PFSK-1 (cell line): ENCODE measurements at regions not wholly inside any gene's neighbourhood (a gene's known extent, or its start where the extent isn't known, plus 50 kb on each side); places are given as distances from the start of the nearest gene placed in this dataset.

Experiments
- POLR2AphosphoS5 ChIP-seq: IDR thresholded peaks from 2 replicates; pipeline ENCODE4 v1.6.1; 2012; ENCODE audit warnings: low read depth, mild to moderate bottlenecking, control low read depth, low read length, moderate library complexity
- REST ChIP-seq, 2 experiments: IDR thresholded peaks; 2 replicates each; pipeline versions ENCODE4 v1.6.1 to v1.8.0; 2011 to 2012; ENCODE audit warnings: low read depth in 2 of 2, low read length in 2 of 2, control low read depth in 1 of 2, inconsistent platforms in 1 of 2, mild to moderate bottlenecking in 1 of 2, moderate library complexity in 1 of 2; ENCODE audit not compliant: insufficient read depth in 1 of 2
- SIN3A ChIP-seq: IDR thresholded peaks from 2 replicates; pipeline ENCODE4 v1.6.1; 2012; ENCODE audit warnings: mild to moderate bottlenecking, low read length, moderate library complexity, borderline replicate concordance; ENCODE audit not compliant: insufficient read depth
- TAF1 ChIP-seq: IDR thresholded peaks from 2 replicates; pipeline ENCODE4 v1.6.1; 2012; ENCODE audit warnings: low read length, control low read depth, borderline replicate concordance; ENCODE audit not compliant: insufficient read depth

- no peak for TF ChIP-seq POLR2AphosphoS5
- TF ChIP-seq REST (IDR thresholded peaks at IDR 0.05; ENCODE audit: insufficient read depth in 1 of 2, low read depth in 2 of 2, low read length in 2 of 2) = no peak
- no peak for TF ChIP-seq SIN3A
- TF ChIP-seq TAF1 = no peak
Measured at GRCh38 chr6:19713411-19713810, 123.8 kb upstream of the ID4 start.
